GM12878 (cell line): ENCODE measurements at regions not wholly inside any gene's neighbourhood (a gene's known extent, or its start where the extent isn't known, plus 50 kb on each side); places are given as distances from the start of the nearest gene placed in this dataset.
A peak's percentile ranks its signal among the peaks of the same experiment; 100 is the strongest.

Experiments
- ATAC-seq: fragments of 200-7000 bp; cut with Tn5 transposase; 3 replicates; pipeline ENCODE4 v1.9.1; 2020; ENCODE audit warnings: mild to moderate bottlenecking, moderate library complexity
- BruUV-seq: library from RNA; stranded (reverse); fragments of 400-500 nt; replicated peaks from 2 replicates; lab custom pipeline; 2021; lab: Mats Ljungman, UMichigan
- CTCF ChIA-PET: fragments of 300-600 bp; sonication (Branson Sonifier 250); formaldehyde crosslinking; extraction: SDS; loops from one replicate; lab custom pipeline; 2021; ENCODE audit warnings: inconsistent platforms; lab: Yijun Ruan, JAX
- POLR2A ChIA-PET: fragments of 350-600 bp; formaldehyde crosslinking; extraction: SDS; loops from one replicate; lab custom pipeline; 2021; ENCODE audit warnings: inconsistent platforms; lab: Charles Lee
- RAD21 ChIA-PET: fragments of 300-600 bp; sonication (Branson Sonifier 250); formaldehyde crosslinking; loops from one replicate; lab custom pipeline; 2023; ENCODE audit warnings: antibody characterized with exemption; ENCODE audit not compliant: unreplicated experiment; lab: Charles Lee
- SMC1A ChIA-PET: fragments of 300-600 bp; sonication (Branson Sonifier 250); formaldehyde crosslinking; loops from one replicate; lab custom pipeline; 2023; ENCODE audit not compliant: unreplicated experiment, uncharacterized antibody; lab: Charles Lee
- DNase-seq: peaks from one replicate; pipeline ENCODE4 v3.0.0-alpha.2; 2011; ENCODE audit warnings: low read depth, low spot score
- FAIRE-seq: peaks from 3 replicates; lab custom pipeline; 2011; peaks lifted over from hg19 to GRCh38; lab: Jason Lieb, UNC
- H2AFZ ChIP-seq: 2 replicates; pipeline ENCODE4 v1.6.0; 2011; ENCODE audit warnings: low read depth, low read length, control low read depth; ENCODE audit not compliant: control insufficient read depth
- H3K27ac ChIP-seq: 2 replicates; pipeline ENCODE4 v1.5.1; 2011; ENCODE audit warnings: control low read depth; ENCODE audit not compliant: control insufficient read depth, insufficient read depth
- H3K27me3 ChIP-seq, 2 experiments: replicated peaks in 1 of 2; 2 replicates each; pipeline versions ENCODE4 v1.6.0 to v1.6.1; 2011; ENCODE audit warnings: low read length in 1 of 2; ENCODE audit not compliant: control insufficient read depth in 2 of 2, insufficient read depth in 2 of 2
- H3K36me3 ChIP-seq, 2 experiments: 2 replicates each; pipeline ENCODE4 v1.5.1; 2011; ENCODE audit warnings: low read length in 1 of 2; ENCODE audit not compliant: control insufficient read depth in 2 of 2, insufficient read depth in 2 of 2
- H3K4me1 ChIP-seq: 2 replicates; pipeline ENCODE4 v1.6.1; 2011; ENCODE audit warnings: mild to moderate bottlenecking, low read length, moderate library complexity, mixed read lengths; ENCODE audit not compliant: control insufficient read depth, insufficient read depth
- H3K4me2 ChIP-seq: 2 replicates; pipeline ENCODE4 v1.6.0; 2011; ENCODE audit warnings: control low read depth; ENCODE audit not compliant: control insufficient read depth, insufficient read depth
- H3K4me3 ChIP-seq: fragments of 200-600 bp; sonication (generic); 2 replicates; pipeline ENCODE4 v1.5.1; 2016
- H3K79me2 ChIP-seq: 2 replicates; pipeline ENCODE4 v1.6.0; 2011; ENCODE audit warnings: low read length; ENCODE audit not compliant: control insufficient read depth, insufficient read depth
- H3K9ac ChIP-seq: 2 replicates; pipeline ENCODE4 v1.8.0; 2011; ENCODE audit warnings: low read length, control low read depth, mixed read lengths; ENCODE audit not compliant: control insufficient read depth, insufficient read depth
- H3K9me3 ChIP-seq: replicated peaks from 3 replicates; pipeline ENCODE4 v1.5.1; 2011; ENCODE audit warnings: mild to moderate bottlenecking, low read length; ENCODE audit not compliant: control insufficient read depth, insufficient read depth
- H4K20me1 ChIP-seq: 2 replicates; pipeline ENCODE4 v1.6.0; 2011; ENCODE audit not compliant: control insufficient read depth, insufficient read depth
- BCL11A ChIP-seq: IDR thresholded peaks from 2 replicates; pipeline ENCODE4 v1.6.1; 2011; ENCODE audit warnings: low read depth, low read length
- CBFB ChIP-seq: IDR thresholded peaks from 2 replicates; pipeline ENCODE4 v1.6.1; 2016; ENCODE audit warnings: antibody characterized with exemption, low read depth
- CBX3 ChIP-seq: fragments of 200-600 bp; sonication (generic); IDR thresholded peaks from 2 replicates; pipeline ENCODE4 v1.6.1; 2016; ENCODE audit warnings: low read depth, borderline replicate concordance
- HDGF ChIP-seq: fragments of 450-650 bp; IDR thresholded peaks from 2 replicates; pipeline ENCODE4 v1.6.1; 2016; ENCODE audit warnings: antibody characterized with exemption
- SMAD5 ChIP-seq: IDR thresholded peaks from 2 replicates; pipeline ENCODE4 v1.6.1; 2016; ENCODE audit warnings: antibody characterized with exemption, low read depth
- SREBF2 ChIP-seq: IDR thresholded peaks from 2 replicates; pipeline ENCODE4 v1.6.1; 2012; ENCODE audit warnings: mild to moderate bottlenecking, low read length
- SUZ12 ChIP-seq: fragments of 200-600 bp; sonication (generic); IDR thresholded peaks from one replicate; pipeline ENCODE4 v1.6.1; 2018; ENCODE audit warnings: antibody characterized with exemption, mild to moderate bottlenecking; ENCODE audit not compliant: unreplicated experiment
- TARDBP ChIP-seq: IDR thresholded peaks from 2 replicates; pipeline ENCODE4 v1.6.1; 2016; ENCODE audit warnings: borderline replicate concordance
- ZNF274 ChIP-seq: IDR thresholded peaks from one replicate; pipeline ENCODE4 v1.8.0; 2011; ENCODE audit not compliant: insufficient read length, insufficient read depth
- WGBS: methylation state at CpG from one replicate; pipeline ENCODE4 v1.1.6; 2016; ENCODE audit warnings: low lambda C conversion rate; ENCODE audit not compliant: insufficient replicate concordance, insufficient coverage; ENCODE audit errors: missing lambda C conversion rate; 5-methylcytosine and 5-hydroxymethylcytosine counted together
- in situ Hi-C: fragments of 300-500 bp; cut with MboI; formaldehyde crosslinking; loops from 9 replicates; pipeline ENCODE4 v1.14.3; 2018; ENCODE audit warnings: mixed read lengths
- intact Hi-C: fragments of 100-400 bp; cut with micrococcal nuclease; formaldehyde crosslinking; loops from one replicate; pipeline ENCODE4 v1.14.2; 2022; ENCODE audit not compliant: unreplicated experiment
- TF ChIP-seq, protein P1 (sequence below): IDR thresholded peaks from 2 replicates; pipeline ENCODE4 v1.6.1; 2012; ENCODE audit warnings: low read length, inconsistent platforms
- TF ChIP-seq, protein P2 (sequence below): fragments of 450-650 bp; formaldehyde crosslinking; IDR thresholded peaks from 2 replicates; pipeline ENCODE4 v1.4.0; 2020; ENCODE audit warnings: mild to moderate bottlenecking, moderate library complexity

GRCh38 chr16:85168732-85169256 lies 56.5 kb upstream of the CIBAR2 start:
- in situ Hi-C loops: no loop called here
- intact Hi-C loops: no loop called here
- Histone ChIP-seq H3K79me2 (no peaks in the 10 kb centered on the region), H3K4me1 (no peaks in the 10 kb centered on the region), H3K4me3 (no peak overlapping the region), H4K20me1 (no peaks in the 10 kb centered on the region), H3K27ac (no peak overlapping the region), H3K9ac (no peak overlapping the region)
- SMC1A ChIA-PET: no interaction called here
- POLR2A ChIA-PET: no interaction called here
- ATAC-seq: no peak
- DNase-seq: no peak
- TF ChIP-seq SMAD5: no peak
- TF ChIP-seq, all 136 proteins: peak for 0
- WGBS: 55% methylated on average over 18 of the region's 54 CpGs
- Histone ChIP-seq H3K36me3 (no peaks in the 10 kb centered on the region), H3K9me3 (no peaks in the 10 kb centered on the region), H3K4me2 (no peak overlapping the region), H2AFZ (no peak overlapping the region), H3K27me3 (peaks cover 2 to 7% of the 10 kb centered on the region in 2 experiments; a peak in 3 of 4 replicates)
- FAIRE-seq: no peak
- BruUV-seq: no TSS peak
- RAD21 ChIA-PET: no interaction called here
- CTCF ChIA-PET: no interaction called here

DNA sequence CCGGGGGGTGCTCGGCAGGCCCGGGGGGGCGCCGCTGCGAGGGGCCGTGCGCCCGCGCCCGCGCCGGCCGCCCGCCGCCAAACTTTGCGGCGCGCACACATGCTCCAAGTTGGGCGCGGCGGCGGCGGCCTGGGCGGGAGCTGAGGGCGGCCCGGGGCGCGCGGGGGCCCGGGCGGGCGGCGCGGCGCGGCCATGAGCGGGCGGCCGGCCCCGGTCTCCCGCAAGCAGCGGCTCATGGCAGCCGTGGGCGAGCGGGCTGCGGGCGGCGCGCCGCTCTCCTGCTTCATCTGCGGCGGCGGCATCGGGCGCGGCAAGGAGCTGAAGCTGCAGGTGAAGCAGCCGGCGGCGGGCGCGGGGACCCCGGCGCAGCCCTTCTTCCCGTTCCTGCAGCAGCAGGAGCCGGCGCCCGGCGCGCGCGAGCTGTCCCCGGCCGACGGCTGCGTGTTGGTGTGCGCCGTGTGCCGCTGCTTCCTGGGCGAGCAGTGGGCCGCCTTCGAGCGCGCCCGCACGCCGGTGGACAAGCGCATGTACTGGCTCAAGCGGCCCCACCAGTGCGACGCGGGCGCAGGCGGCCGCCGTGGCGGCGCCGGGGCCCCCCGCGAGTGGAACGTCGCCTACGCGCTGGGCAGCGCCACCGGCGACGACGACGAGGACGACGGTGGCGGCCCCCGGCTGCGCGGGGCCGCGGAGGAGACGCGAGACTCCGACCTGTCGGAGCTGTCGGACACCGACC lies 57.2 kb upstream of the CIBAR2 start:
- POLR2A ChIA-PET: no interaction called here
- no peaks in the 10 kb centered on the region for H3K36me3 ChIP-seq
- H3K4me1 ChIP-seq: no peaks in the 10 kb centered on the region
- DNase-seq (no peak), ATAC-seq (no peak), FAIRE-seq (no peak)
- H3K27ac ChIP-seq: no peak overlapping the region
- intact Hi-C loops: loop anchor here (5.0 kb wide), 1 partner anchor 58 kb away; no protein-coding TSS in a partner anchor
- no peak overlapping the region for H3K4me3 ChIP-seq
- peaks cover 2 to 7% of the 10 kb centered on the region in 2 experiments; a peak in 3 of 4 replicates for H3K27me3 ChIP-seq
- no peak overlapping the region for H2AFZ ChIP-seq
- in situ Hi-C loops: no loop called here
- RAD21 ChIA-PET: no interaction called here
- no peaks in the 10 kb centered on the region for H4K20me1 ChIP-seq
- H3K4me2 ChIP-seq: 0 out of 2 replicates have a peak overlapping the region, but pooled peaks have one; percentile 33
- 37% methylated on average over 64 of the region's 125 CpGs for WGBS
- CTCF ChIA-PET: no interaction called here
- H3K9ac ChIP-seq: no peak overlapping the region
- no peaks in the 10 kb centered on the region for H3K9me3 ChIP-seq
- SMC1A ChIA-PET: no interaction called here
- H3K79me2 ChIP-seq: no peaks in the 10 kb centered on the region
- no TSS peak for BruUV-seq
- TF ChIP-seq SREBF2: no peak
- TF ChIP-seq SUZ12: peak; percentile 91
- TF ChIP-seq, protein P1, sequence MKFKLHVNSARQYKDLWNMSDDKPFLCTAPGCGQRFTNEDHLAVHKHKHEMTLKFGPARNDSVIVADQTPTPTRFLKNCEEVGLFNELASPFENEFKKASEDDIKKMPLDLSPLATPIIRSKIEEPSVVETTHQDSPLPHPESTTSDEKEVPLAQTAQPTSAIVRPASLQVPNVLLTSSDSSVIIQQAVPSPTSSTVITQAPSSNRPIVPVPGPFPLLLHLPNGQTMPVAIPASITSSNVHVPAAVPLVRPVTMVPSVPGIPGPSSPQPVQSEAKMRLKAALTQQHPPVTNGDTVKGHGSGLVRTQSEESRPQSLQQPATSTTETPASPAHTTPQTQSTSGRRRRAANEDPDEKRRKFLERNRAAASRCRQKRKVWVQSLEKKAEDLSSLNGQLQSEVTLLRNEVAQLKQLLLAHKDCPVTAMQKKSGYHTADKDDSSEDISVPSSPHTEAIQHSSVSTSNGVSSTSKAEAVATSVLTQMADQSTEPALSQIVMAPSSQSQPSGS: no peak
- no peak for TF ChIP-seq CBFB
- no peak for TF ChIP-seq CBX3
- TF ChIP-seq TARDBP: no peak
- TF ChIP-seq, protein P2, sequence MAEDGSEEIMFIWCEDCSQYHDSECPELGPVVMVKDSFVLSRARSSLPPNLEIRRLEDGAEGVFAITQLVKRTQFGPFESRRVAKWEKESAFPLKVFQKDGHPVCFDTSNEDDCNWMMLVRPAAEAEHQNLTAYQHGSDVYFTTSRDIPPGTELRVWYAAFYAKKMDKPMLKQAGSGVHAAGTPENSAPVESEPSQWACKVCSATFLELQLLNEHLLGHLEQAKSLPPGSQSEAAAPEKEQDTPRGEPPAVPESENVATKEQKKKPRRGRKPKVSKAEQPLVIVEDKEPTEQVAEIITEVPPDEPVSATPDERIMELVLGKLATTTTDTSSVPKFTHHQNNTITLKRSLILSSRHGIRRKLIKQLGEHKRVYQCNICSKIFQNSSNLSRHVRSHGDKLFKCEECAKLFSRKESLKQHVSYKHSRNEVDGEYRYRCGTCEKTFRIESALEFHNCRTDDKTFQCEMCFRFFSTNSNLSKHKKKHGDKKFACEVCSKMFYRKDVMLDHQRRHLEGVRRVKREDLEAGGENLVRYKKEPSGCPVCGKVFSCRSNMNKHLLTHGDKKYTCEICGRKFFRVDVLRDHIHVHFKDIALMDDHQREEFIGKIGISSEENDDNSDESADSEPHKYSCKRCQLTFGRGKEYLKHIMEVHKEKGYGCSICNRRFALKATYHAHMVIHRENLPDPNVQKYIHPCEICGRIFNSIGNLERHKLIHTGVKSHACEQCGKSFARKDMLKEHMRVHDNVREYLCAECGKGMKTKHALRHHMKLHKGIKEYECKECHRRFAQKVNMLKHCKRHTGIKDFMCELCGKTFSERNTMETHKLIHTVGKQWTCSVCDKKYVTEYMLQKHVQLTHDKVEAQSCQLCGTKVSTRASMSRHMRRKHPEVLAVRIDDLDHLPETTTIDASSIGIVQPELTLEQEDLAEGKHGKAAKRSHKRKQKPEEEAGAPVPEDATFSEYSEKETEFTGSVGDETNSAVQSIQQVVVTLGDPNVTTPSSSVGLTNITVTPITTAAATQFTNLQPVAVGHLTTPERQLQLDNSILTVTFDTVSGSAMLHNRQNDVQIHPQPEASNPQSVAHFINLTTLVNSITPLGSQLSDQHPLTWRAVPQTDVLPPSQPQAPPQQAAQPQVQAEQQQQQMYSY (CRISPR knock-in tag): no peak
- TF ChIP-seq ZNF274: no peak
- TF ChIP-seq HDGF: no peak
- TF ChIP-seq BCL11A: no peak
